ENCODE measurements at regions not wholly inside any gene's neighbourhood (a gene's known extent, or its start where the extent isn't known, plus 50 kb on each side); places are given as distances from the start of the nearest gene placed in this dataset.
"Not testable (repeated sequence)": the region's sequence is repeated elsewhere in the genome, so short reads cannot be mapped to it uniquely, and the experiment has no call there.

- peak; percentile 61 for DNase-seq
Observed at GRCh38 chr6:25192590-25193459, 86.3 kb upstream of the CARMIL1 start.

- peak; percentile 26 for DNase-seq
Observed at GRCh38 chr6:25193460-25194171, 85.6 kb upstream of the CARMIL1 start.

GRCh38 chr6:25194172-25194678, 84.9 kb upstream of the CARMIL1 start:
- peak; percentile 18 for DNase-seq

- peak; percentile 67 for DNase-seq
Observed at GRCh38 chr6:25196464-25196863, 82.7 kb upstream of the CARMIL1 start.

- DNase-seq, result no peak
Observed at GRCh38 chr6:25197111-25197510, 82.1 kb upstream of the CARMIL1 start.

- no peak for DNase-seq
Observed at GRCh38 chr6:25199544-25199943, 79.6 kb upstream of the CARMIL1 start.

GRCh38 chr6:25202504-25202903, 76.7 kb upstream of the CARMIL1 start:
- no peak for DNase-seq

GRCh38 chr6:25205629-25206028, 73.5 kb upstream of the CARMIL1 start:
- no peak for DNase-seq

GRCh38 chr6:25207453-25208155, 71.6 kb upstream of the CARMIL1 start:
- DNase-seq, result not testable (repeated sequence)

GRCh38 chr6:25215881-25216280, 63.3 kb upstream of the CARMIL1 start:
- no peak for DNase-seq

- no peak for DNase-seq
Observed at GRCh38 chr6:25217302-25217701, 61.9 kb upstream of the CARMIL1 start.

- peak; percentile 19 for DNase-seq
Observed at GRCh38 chr6:25217829-25218228, 61.3 kb upstream of the CARMIL1 start.

- DNase-seq, result peak; percentile 13
Observed at GRCh38 chr6:25218346-25218745, 60.8 kb upstream of the CARMIL1 start.

GRCh38 chr6:25219216-25219916, 59.8 kb upstream of the CARMIL1 start:
- DNase-seq, result no peak

GRCh38 chr6:25219917-25220278, 59.3 kb upstream of the CARMIL1 start:
- no peak for DNase-seq

- DNase-seq, result no peak
Observed at GRCh38 chr6:25220857-25221256, 58.3 kb upstream of the CARMIL1 start.

GRCh38 chr6:25222006-25222678, 57.0 kb upstream of the CARMIL1 start:
- no peak for DNase-seq

GRCh38 chr6:25223490-25223991, 55.6 kb upstream of the CARMIL1 start:
- peak; percentile 57 for DNase-seq

GRCh38 chr6:25224242-25224641, 54.9 kb upstream of the CARMIL1 start:
- no peak for DNase-seq

GRCh38 chr6:25227854-25228253, 51.3 kb upstream of the CARMIL1 start:
- DNase-seq, result no peak

Measured in DMS79 (cell line).